Choroid plexus epithelial cell (primary cell): ENCODE measurements at regions not wholly inside any gene's neighbourhood (a gene's known extent, or its start where the extent isn't known, plus 50 kb on each side); places are given as distances from the start of the nearest gene placed in this dataset.

Experiments
- DNase-seq: peaks from one replicate; pipeline ENCODE4 v3.0.0-alpha.2; 2010; ENCODE audit warnings: low read depth
- H3K4me3 ChIP-seq: 2 replicates; pipeline ENCODE4 v1.5.1; 2011; ENCODE audit warnings: low read depth, mild to moderate bottlenecking, control low read depth, low read length, moderate library complexity
- CTCF ChIP-seq: conservative IDR thresholded peaks from 2 replicates; pipeline ENCODE4 v1.5.1; 2011; ENCODE audit warnings: low read depth, mild to moderate bottlenecking, control low read depth, inconsistent platforms, low read length, moderate library complexity

GRCh38 chr14:86826661-86827060, 1166.3 kb downstream of the GALC start:
- TF ChIP-seq CTCF, result no peak
- no peak overlapping the region for H3K4me3 ChIP-seq
- no peak for DNase-seq

- no peak for TF ChIP-seq CTCF
- no peak for DNase-seq
- H3K4me3 ChIP-seq, result no peak overlapping the region
These were observed 1168.8 kb downstream of the GALC start for GRCh38 chr14:86824167-86824566.

GRCh38 chr14:86823581-86823980, 1169.4 kb downstream of the GALC start:
- H3K4me3 ChIP-seq, result no peak overlapping the region
- DNase-seq, result no peak
- TF ChIP-seq CTCF, result no peak

GRCh38 chr14:86815341-86815740, 1177.6 kb downstream of the GALC start:
- no peak for DNase-seq
- H3K4me3 ChIP-seq, result no peak overlapping the region
- no peak for TF ChIP-seq CTCF

GRCh38 chr14:86802726-86803125, 1190.3 kb downstream of the GALC start:
- H3K4me3 ChIP-seq, result no peak overlapping the region
- TF ChIP-seq CTCF, result no peak
- peak; percentile 13 for DNase-seq

GRCh38 chr14:86799244-86799647, 1193.7 kb downstream of the GALC start:
- peak; percentile 93 for DNase-seq
- H3K4me3 ChIP-seq, result no peak overlapping the region
- peak; percentile 12 for TF ChIP-seq CTCF

- no peak for TF ChIP-seq CTCF
- H3K4me3 ChIP-seq, result no peak overlapping the region
- DNase-seq, result peak; percentile 12
These were observed 1194.7 kb downstream of the GALC start for GRCh38 chr14:86798330-86798729.
